HG03060 (cell line): ENCODE measurements at regions not wholly inside any gene's neighbourhood (a gene's known extent, or its start where the extent isn't known, plus 50 kb on each side); places are given as distances from the start of the nearest gene placed in this dataset.

Source experiments
- ATAC-seq: cut with Tn5 transposase; IDR thresholded peaks from one replicate; pipeline ENCODE4 v1.9.1; 2021; ENCODE audit warnings: low read depth, moderate number of reproducible peaks; ENCODE audit not compliant: unreplicated experiment

DNA sequence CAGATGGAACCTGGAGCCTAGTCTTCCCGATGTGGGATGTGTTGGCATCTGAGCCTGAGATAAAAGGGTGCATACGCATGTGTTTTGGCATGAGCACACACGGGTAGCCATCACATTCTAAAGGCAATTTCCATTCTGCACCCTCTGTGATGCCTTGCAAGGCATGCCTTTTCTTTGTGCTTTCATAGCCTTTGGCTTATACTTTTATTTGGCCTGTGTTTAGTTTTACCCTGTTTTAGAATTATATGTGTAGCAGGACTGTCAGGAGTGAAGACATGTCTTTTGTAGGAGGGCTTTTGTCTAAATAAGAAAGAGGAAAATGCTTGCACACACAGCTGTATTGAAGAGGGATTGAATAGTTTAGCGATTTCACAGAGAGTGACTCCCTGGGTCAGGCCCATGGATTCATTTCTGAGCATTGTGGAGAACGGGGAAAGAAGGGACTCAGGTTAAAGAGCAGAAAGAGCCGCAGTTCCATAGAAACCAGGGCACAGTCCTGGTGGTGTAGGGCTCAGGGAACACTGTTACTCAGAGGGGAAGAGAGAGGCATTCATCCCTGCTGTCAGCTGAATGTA is 530.2 kb downstream of the DHX35 start:
- no peak for ATAC-seq

DNA sequence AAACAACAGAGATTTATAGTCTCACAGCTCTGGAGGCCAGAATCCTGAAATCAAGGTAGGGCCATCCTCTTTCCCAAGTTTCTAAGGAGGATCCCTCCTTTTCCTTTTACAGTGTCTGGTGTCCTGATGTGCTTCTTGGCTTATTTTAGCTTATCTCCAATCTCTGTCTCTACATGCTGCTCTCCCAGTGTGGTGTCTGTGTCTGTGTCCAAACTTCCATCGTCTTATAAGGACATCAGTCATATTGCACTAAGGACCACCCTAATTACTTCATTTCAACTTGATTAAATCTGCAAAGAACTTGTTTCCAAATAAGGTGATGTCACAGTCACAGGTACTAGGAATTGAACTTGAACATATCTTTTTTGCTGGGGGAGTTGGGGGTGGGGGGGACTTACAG is 529.6 kb downstream of the DHX35 start:
- no peak for ATAC-seq

DNA sequence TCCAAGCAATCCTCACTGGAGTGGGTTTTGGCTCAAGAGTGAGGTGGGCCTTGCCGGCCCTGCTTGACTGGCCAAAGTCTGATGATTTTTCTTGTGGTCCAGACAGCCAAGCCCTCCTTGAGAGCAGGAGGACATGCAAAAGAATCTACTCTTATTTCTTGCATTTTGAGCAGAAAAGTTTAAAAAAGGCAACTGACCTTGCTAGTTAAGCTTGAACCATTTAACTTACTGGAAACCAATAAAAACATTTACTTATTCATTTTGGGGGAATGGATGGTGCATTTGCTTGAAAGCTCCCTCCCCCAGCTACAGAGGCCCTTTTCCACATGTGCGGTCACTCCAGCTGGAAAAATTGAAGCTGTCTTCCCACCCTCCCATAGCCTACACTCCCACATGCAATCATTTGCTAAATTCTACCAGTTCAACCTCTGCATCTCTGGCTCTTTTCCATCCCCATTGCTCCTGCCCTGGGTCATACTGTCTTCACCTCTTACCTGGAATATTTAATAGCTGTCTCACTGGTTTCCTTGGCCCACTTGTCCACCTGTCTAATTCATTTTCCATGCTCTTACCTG is 527.9 kb downstream of the DHX35 start:
- ATAC-seq = no peak

DNA sequence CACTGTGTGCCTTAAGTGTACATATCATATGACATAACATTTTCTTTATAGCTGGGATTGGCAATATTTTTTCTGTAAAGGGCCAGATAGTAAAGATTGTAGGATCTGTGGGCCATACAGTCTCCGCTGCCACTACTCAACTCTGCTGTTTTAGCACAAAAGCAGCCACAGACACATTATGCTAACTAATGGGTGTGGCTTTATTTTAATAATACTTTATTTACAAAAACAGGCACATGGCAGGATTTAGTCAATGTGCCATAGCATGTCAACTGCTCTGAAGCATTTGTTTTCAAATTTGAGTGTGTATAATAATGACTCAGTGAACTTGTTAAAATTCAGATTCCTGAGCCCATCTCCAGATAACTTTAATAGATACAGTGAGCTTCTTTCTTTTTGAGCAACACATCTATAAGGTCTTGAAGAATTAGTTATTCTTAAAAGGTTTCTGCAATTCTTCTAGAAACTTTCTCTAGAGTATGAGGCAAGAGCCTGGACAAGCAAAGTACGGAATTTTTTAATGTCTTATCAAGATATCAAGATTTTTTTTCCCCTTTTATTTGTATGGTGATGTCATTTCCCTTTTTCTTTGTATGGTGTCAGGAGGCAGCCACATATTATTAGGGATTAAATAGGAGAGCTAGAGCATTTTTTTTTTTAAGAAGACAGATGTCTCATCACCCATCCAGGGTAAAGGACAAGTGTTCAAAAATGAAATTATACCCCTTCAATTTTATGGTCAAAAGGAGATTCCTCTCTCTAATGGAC is 518.3 kb downstream of the DHX35 start:
- ATAC-seq = no peak

DNA sequence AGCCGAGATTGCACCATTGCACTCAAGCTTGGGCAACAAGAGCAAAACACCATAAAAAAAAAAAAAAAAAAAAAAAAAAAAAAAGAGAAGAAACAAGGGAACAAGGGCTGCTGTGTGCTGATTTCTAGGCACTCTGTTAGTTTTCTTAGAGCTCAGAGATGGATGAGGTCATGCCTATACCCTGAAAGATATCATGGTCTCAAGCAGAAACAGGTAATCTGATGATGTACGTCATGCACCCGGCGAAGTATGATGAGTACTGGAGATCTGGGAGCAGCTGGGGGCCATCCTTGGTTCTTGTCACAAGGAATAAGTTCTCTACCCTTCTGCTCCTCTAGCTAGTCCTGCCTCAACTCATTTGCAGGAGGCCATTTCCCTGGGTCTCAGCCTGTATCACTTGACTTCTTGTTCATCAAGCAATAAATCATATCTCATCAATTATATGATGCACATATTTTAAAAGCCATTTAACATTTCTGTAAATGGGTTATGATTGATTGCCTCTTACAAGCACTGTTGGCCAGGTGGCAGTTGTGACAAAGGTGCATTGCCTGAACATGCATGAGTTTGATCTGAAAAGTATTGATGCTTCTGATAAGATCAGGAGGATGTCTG is 517.2 kb downstream of the DHX35 start:
- ATAC-seq = no peak

DNA sequence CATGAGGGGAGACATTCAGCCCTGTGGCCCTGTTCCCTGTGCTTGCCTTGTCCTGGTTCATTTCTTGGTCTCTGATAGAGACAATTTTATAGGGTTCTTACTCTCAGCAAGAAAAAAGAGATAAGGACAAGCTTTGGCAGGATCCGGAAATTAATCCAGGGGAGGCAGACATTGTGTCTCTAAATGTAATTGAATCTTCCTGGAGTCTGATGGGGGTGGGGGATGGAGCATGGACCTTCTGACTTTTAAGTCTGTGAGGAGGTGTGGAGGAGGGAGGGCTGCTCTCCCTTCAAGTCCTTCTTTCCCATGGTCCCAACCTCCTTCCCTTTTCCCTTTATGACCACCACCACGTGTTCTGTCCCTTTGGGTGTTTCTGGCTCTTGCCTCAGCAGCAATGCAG is 512.7 kb downstream of the DHX35 start:
- no peak for ATAC-seq

DNA sequence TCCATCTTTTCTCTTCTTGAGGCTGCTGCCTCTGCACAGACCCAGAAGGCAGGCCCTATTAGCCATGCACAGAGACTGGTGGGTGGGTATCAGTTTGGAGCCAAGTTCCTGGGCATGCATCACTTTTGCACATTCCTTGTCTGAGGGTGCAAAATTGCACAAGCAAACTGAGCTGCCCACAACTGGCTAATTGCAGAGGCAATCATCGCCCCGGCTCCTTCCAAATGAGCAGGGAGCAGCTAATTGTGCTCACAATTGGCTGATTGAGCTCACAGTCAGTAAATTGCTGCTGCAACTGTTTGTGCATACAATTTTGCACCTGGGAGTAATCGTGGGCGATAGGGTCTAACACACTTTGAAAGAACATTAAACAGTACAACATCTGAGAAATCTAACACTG is 511.4 kb downstream of the DHX35 start:
- ATAC-seq = no peak

DNA sequence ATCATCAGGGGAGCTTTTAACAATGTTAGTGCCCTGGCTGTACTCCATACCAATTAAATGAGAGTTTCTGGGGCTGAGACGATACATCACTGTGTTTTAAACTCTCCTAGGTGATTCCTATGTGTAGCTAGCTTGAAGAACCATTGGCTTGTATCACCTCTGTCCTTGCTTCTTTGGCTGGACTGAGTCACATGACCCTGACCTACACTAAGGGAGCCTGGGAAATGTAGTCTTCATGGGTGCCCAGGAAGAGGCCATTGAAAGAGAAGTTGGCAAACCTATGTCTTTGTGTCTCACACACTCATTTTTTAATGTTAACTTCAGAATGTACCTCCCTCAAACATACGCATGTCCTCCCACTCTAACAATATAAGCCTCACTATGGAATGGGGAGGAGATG is 506.6 kb downstream of the DHX35 start:
- ATAC-seq = no peak

DNA sequence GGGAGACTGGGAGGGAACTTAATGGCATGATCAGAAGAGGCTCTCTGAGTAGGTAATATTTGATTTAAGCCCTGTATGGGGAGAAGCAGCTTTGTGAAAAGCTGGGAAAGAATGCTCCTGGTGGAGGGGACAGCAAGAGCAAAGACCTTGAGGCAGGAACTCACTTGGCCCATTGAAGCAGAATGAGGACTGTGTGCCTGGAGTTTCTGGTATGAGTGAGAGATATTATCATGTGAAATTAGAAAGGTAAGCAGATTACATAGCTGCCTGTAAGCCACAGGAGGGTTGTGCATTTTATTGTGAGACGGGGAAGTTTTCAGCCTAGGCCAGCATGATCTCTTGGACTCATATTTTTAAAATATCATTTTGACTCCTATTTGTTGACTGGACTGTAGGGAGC is 502.1 kb downstream of the DHX35 start:
- ATAC-seq = no peak

DNA sequence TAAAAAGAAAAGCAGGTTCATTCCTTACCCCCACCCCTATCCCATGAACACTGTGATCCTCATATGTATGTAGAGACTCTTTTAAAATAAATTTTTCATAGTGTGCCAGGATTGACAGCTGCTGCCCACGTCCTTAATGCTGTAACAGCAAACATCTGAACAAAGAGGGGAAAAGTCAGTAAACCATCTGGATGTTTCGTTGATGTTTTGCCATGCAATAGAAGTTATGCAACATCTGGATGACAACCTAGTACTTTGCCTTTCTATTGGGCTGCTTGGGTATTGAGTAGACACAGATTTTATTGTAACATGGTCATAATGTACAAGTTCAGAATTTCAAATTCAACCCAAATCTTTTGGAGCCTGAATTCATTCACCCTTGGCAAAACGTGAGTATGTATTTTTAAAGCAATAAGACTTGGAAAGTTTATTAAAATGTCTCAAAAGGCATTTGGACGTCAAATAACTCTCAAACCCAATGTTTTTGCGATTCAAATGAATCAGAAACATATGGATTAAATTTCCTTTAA is 500.3 kb downstream of the DHX35 start:
- ATAC-seq = no peak

DNA sequence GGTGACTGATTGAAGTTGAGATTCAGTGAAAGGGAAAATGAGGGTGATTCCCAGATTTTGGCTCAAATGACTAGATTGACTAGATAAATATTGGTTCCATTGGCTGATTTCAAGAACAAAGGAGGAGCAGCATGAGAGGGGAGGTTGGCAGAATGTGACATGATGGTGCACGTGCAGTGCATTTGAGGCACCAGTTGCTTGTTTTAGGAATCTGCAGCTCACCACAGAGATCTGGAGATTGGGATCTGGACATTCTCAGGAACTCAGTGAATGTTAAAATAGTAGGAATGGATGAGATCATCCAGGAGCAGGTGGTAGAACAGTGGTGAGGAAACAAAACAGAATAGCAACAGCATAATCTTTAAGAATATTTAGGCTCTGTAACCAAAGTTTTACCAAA is 496.3 kb downstream of the DHX35 start:
- ATAC-seq = no peak

DNA sequence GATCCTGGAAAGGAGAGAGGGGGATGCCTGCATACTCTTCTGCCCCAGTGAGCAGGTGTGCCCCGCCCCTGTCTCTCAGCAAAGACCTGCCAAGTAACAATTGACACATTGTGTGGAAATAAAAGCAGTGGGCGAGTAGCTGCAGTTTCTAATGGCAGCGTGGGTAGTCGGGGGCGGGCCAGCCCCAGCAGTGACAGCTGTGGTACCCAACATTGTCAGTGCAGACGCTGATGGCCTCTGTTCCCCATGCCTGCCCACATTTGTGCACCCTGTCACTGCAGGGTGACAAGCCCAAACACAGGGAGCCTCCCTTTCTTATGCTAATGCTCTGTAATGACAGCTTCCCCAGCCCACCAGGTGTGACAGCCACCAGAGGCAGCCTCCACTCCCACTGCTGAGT is 491.7 kb downstream of the DHX35 start:
- ATAC-seq = no peak

DNA sequence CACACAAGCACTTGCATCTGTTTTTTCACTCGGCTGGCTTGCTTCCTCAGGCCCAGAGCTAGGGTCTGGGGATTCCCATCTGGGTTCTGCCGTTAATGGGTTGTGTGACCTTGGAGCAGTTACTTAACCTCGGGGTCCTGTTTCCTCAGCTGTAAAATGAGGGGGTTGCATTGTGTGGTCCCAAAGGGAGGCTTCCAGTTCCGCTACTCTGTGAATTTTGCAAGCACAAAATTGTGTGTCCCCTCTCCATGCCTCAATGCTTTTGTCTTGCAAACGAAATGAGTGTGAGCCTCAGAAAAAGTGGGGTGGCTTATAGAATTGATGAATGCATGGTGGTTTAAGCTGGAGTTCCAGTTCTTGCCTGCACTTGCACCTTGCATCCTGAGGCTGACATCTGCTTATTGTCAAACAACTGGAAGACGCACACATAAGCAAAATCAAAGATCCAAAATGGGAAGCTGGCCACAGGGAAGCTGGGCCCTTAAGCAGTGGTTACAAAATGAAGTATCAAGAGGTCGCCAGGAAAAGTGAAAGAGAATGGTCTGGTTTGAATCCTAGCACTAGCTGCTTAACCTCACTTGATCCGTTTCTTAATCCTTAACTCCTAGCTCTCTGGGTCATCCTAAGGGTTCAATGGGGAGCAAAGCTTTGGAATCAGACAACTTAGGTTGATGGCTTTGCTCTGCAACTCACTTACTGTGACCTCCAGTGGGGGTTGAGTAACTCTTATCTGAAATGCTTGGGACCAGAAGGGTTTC is 490.6 kb downstream of the DHX35 start:
- no peak for ATAC-seq

DNA sequence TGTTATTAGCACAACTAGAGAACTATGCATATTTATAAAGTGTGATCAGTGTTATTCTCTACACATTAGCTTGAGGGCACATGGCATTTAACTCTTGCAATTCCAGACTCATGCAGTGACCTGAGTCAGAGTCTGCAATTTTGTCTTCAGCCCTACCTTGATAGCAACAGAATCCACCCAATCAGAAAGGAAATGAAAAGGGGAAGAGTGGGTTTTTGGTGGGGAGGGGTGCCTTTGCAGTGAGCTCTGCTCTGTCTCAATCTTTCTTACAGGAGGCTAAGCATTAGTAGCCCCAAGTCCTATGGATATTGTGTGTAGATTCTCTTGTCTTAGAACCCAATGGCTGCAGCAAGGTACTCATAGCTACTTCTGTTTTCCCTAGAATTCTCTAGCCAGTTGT is 489.2 kb downstream of the DHX35 start:
- ATAC-seq = no peak

DNA sequence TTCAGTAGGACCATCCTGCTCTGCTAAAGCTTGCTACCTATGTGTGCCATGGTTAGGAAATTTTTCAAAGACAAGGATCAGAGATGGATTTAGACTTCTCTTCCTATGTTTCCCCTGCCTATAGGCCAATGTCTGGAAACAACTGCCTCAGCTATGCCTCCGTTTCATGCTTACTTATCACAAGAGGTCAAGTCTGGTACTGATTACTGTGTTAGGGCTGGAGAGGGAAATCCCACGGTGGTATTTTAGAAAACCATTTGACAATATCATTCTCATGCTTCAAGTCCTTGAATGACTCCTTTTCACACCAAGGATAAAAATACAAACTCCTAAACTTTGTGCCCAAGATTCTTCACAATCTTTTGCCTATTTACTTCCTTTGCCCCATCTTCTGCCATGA is 484.3 kb downstream of the DHX35 start:
- ATAC-seq = no peak

DNA sequence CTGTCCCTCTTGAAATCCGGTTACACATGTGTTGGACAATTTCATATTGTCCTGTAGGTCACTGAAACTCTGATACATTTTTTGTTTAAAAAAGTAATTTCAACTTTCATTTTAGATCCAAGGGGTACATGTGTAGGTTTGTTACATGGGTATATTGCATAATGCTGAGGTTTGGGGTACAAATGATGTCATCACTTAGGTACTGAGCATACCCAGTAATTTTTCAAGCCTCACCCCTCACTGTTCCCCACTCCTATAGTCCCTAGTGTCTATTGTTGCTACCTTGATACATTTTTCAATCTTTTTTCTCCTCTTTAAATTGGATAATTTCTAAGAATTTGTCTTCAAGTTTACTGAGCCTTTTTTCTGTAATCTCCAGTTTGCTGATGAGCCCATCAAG is 483.0 kb downstream of the DHX35 start:
- no peak for ATAC-seq

DNA sequence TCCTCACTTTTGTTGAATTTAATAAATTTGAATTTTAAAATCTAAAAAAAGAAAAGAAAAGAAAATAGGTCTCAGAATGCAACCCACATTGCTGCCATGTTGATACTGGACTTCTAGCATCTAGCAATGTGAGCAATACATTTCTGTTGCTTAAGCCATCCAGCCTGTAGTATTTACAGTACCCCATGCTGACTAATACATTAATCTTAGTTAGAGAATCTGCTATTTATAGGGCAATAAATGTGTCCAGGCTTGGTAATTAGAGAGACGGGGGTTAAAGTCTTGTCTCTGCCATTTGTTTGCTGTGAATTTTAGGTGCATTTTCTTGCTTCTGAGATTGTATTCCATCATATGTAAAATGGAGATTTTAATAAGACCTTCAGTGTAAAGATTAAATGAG is 471.3 kb downstream of the DHX35 start:
- ATAC-seq = no peak

DNA sequence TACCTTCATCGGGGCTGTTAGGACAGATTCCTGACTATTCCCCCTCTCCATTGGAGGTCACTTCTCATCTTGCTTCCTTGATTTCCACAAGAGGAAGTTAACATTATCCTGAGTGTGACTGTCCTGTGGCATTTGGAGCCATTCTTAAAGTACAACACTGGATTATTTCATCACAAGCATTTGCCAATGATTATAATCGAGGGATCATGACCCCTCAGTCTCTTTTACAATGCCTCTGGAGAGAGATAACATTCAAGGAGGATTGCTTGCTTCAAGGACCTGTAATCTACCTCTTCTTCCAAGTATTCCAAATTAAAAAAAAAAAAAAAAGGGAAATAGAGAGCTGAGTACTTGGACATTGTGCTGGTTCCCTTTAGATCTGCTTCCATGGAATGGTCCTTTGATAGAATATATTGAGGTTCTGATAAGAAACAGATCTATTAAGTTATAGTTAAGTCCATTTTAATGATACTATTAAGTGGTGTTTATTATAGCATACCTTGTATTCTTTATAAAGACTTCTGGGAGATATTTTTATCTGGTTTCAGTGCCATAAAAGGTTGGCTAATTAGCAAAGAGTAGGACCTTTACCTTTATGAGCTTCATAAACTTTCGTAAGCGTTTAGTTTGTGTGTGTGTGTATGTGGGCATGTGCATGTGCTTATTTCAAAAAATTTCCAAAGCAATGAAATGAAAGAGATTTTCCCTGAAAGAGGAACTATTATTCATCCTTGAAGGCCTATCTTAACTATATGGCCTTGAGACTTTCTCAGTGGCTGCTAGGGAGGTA is 469.1 kb downstream of the DHX35 start:
- no peak for ATAC-seq

DNA sequence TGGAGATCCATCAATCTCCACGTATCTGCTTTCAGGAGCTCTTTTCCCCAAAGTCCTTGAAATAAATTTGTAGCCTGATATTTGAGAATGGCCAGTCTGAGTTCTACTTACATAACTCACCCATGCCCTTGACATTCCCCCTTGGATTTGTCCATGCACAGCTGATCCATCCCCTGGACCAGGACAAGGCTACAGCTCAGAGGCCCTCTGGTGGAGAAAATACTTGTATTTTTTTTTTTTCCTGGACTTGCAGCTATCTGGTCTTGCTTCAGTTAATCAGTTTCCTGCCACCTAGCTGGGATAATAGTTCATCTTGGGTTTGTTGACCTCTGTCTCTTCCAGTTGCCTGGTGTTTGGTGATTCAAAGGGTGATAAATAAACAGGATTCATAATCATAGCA is 467.6 kb downstream of the DHX35 start:
- no peak for ATAC-seq
